Fibroblast of peridontal ligament (primary cell): ENCODE measurements at regions not wholly inside any gene's neighbourhood (a gene's known extent, or its start where the extent isn't known, plus 50 kb on each side); places are given as distances from the start of the nearest gene placed in this dataset.

Experiments
- DNase-seq: peaks from one replicate; pipeline ENCODE4 v3.0.0-alpha.2; 2010; ENCODE audit errors: extremely low read depth

DNA sequence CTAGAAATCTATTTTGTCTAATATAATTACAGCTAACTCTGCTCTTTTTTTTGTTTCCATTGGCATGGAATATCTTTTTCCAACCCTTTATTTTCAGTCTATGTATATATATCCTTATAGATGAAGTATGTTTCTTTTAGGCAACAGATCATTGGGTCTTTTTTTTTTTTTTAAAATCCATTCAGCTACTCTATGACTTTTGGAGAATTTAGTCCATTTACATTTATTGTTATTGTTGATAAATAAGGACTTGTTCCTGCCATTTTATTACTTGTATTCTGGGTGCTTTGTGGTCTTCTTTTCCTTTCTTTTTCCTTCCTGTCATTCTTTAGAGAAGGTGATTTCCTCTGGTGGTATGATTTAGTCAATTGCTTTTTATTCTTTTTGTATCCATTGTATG lies 296.8 kb downstream of the SMARCA2 start:
- DNase-seq = no peak

DNA sequence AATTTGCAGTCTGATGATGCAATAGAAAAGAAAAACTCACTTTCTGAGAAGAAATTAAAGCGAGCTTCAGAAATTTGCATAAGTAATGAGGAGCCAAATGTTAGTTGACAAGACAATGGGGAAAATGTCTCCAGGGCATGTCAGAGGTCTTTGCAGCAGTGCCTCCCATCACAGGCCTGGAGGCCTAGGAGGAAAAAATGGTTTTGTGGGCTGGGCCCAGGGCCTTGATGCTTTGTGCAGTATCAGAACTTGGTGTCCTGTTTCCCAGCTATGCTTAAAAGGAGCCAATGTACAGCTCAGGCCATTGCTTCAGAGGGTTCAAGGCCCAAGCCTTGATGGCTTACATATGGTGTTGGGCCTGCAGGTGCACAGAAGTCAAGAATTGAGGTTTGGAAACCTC lies 298.4 kb downstream of the SMARCA2 start:
- DNase-seq = no peak

DNA sequence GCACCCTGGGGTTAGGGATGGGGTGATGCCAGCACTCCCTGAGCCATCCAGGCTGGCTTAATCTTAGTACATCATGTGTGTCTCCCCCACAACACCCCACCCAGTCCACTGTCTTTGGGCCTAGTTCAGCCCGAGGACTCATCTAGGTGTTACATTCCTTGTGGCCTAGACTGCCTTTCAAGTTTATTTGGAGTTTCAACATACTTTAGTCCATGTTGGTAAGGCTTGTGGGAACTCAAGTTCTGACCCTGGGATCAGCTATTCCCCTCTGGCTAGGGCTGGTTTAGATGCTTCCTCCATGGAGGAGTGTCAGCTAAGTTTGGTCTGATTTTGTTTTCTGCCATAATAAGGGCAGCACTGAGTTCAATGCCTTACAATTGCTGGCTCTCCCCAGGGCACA lies 302.4 kb downstream of the SMARCA2 start:
- DNase-seq = no peak

DNA sequence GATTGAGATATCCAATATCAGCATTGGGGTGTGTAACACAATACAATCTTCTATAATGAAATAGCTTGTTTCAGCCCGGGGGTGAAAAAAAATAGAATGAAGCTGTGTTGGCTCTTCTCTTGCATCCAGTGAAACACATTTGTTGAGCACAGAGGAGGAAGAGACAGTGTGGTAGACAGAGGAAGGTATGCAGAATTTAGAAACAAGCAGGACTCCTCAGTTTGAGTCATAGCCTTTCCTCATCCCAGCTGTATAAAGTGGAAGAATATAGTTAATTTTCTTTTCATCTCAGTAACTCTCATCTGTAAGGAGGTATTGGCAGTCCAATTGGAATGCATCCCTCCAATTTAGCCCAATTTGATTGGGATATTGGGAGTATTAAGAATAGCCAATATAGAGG lies 302.2 kb upstream of the VLDLR start:
- no peak for DNase-seq

DNA sequence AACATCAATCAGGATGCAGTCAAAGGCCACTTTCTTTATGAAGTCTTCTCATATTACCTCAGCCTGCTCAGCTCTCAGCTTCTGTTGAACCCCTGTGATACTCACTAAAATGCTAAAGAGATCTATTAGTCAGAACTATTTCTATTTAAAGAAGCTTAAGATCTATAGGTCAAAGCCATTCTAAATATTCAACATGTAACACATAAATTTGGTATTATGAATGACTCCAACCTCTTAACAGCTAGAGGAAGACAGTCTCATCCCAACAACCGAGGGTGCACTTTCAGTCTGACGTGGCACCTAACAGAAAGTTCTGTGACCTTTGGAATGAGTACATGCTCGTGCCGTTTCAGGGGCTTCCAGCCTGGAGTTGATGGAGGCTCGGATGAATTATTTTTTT lies 301.5 kb upstream of the VLDLR start:
- DNase-seq = no peak

DNA sequence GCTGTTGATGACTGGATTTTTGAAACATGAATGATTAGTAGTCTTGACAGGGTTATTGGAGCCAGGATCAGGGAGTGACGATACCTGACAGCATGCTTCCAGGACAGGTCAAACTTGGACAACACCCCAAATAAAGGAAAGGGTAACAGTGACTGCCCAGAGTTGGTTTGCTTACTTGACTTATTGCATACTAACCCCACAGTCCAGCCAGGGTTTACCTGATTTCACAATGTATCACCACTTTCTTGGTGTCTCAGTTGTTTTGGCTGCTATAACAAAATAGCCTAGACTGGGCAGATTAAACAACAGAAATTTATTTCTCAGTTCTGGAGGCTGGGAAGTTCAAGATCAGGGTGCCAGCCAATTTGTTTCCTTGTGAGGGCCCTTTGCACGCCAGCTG lies 301.0 kb upstream of the VLDLR start:
- DNase-seq = no peak

DNA sequence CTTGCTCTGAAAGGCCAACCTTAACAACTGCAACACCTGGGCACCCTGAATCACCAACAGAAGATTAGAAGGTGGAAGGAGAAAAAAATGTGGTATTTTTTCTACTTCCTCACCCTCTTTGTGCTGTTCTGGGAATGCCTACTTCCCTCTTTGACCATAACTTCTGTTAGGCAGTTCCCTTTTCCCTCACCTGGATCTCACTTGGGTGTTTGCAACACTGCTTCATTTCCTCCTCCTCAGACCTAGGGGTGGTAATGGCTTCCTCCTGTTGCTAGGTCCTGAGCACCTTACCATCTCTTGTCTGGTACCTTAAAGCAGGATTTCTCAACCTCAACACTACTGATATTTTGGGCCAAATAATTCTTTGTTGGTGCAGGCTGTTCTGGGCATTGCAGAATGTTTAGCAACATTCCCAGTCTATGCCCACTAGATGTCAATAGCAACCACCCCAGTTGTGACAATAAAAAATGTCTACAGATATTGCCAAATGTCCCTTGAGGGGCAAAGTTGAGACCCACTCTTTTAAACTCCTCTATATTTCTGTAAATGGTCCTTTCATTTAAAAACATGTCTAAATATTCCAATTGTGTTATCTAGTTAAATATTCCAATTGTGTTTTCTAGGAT lies 300.0 kb upstream of the VLDLR start:
- DNase-seq = no peak

DNA sequence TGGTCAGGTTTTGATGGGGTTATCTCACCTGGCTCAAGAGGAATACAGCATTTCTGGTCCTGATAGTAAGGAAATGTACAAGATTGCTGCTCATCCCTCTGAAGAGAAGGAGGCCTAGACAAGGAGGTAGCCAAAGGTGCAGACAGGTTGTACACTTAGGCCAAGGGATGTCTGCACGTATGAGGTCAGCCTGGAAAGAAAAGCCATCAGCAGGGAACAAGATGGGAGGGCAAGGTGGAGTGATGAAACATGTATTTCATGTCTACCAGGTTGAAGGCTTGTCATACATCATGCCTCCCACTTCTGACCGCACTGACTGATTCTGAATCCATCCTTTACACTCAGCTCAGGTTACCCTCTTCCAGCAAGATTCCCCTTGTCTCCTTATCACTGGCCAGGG lies 296.8 kb upstream of the VLDLR start:
- no peak for DNase-seq

DNA sequence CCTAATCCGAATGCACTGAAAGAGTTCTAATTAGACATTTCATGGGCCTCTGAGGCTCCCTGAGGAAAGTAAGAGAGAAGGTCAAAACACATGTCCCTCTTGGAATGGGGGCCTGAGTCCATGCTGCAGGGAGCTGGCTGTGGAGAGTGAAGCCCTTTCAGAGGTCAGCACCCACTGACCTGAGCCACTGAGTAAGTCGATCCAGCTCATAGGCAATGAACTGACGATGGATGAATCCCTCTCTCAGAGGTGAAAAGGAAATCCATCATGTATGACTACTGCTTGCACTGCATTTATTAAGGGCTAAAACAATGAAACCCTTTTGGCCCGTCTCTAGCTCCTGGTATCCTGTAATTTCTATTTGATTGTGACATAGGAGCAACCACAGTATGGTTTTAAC lies 288.9 kb upstream of the VLDLR start:
- DNase-seq = no peak

DNA sequence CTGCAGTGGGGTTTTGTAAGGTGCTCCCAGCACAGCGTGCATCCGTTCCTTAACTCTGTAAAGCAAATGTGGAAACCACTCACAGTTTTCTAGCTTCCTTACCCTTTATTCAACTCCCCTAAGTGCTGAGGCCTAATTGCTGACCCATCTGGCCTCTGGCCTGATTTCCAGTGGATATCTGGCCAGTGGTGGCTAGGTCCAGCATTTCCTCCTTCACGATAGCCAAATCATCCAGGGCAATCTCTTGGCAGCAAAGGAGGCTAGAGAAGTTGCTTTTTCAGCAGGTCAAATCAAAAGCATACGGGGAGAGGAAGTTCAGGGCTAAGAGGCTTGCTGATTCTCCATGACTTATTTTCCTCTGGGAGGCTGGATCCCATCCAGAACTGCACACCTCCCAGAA lies 286.3 kb upstream of the VLDLR start:
- DNase-seq = no peak

DNA sequence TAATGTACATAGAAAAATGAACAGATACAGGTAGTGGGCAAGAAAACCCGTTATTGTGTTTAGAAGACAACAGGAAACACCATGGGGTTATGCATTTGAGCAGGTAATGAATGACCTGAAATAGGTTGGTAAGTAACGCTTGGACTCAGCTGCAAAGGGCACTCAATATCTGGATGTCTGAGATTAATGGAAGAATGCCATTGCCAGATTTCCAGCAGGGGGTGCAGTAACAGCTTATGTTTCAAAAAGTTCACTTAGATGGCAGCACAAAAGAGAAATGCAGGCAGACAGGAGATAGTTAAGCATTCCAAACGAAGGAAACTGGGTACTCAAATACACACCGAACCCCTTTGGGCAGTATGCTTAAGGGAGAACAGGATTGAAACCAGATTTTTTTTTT lies 285.5 kb upstream of the VLDLR start:
- peak; percentile 10 for DNase-seq

DNA sequence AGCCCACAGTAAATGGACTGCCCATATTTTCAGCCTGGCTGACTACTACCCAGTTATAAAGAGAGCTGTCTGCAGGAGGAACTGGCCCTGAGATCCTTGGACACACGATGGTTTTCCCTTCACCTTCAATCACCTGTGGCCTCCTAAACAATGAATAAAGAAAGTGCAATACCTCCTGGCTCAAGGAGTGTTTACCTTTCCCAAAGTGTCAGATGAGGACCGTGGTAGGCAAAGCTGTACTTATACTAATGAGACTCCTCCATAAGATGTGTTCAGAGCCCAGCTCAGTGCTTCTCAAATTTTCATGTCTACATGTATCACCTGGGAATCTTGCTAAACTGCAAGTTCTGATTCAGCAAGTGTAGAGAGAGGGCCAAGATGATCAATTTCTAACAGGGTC lies 284.5 kb upstream of the VLDLR start:
- DNase-seq = no peak

DNA sequence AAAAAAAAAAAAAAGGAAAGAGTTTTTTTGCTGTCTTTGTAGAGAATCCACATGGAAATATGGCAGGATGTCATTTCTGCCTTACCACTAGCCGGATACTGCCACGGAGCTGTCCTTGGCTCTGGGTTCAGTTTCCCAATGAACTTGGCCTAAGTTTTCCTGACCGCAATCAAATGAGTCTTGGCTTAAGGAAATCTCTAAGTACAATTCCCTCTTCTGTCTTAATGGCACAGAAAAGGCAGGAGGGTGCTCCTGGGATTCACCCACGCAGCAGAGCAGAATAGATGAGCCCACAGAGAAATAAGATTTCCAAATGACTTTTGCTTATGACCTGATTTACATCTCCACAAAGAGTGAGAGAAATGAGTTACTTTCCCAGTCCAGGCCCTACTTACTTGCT lies 284.0 kb upstream of the VLDLR start:
- DNase-seq = no peak

DNA sequence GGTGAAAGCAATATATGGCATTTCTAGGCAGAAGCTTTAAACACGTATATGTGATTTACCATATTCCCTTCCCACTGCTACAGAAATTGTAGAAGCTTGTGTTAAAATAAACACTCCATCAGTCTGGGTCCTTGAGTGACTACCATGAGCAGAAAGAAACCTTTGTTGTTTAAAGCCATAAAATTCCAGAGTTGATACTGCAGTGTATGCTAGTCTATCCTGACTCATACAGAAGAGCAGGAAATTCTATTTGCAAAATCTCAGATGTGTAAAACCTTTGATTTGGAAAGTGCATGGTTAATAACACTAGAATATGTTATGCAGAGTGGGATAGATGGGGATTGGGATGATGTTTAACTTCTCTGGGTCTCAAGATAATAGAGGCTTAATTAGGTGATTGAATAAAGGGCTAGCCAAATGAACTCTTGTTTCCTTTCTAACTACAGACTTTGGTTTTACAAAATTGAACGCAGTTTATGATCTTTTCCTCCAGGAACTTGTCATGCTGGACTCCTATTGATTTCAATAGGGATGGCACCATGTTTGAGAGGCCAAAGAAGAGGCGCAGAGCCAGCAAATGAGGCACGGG lies 282.7 kb upstream of the VLDLR start:
- DNase-seq = no peak

DNA sequence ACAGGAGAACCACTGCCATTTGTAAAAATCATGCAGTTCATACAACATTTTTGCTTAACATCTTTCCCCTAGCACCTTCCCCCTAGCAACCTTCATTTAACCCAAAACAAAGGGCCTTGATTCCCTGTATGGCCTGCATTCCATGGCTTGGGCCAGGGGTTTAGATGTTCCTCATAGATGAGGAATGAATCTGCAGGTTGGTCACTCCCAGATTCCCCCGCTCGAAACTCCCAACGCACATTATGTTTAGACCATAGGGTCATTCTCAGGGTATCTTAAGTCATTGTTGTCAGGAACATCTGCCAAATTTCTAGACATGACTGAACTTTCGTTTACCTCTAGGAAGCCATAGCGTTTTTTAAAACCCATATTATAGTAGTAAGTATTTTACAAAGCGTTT lies 282.2 kb upstream of the VLDLR start:
- no peak for DNase-seq

DNA sequence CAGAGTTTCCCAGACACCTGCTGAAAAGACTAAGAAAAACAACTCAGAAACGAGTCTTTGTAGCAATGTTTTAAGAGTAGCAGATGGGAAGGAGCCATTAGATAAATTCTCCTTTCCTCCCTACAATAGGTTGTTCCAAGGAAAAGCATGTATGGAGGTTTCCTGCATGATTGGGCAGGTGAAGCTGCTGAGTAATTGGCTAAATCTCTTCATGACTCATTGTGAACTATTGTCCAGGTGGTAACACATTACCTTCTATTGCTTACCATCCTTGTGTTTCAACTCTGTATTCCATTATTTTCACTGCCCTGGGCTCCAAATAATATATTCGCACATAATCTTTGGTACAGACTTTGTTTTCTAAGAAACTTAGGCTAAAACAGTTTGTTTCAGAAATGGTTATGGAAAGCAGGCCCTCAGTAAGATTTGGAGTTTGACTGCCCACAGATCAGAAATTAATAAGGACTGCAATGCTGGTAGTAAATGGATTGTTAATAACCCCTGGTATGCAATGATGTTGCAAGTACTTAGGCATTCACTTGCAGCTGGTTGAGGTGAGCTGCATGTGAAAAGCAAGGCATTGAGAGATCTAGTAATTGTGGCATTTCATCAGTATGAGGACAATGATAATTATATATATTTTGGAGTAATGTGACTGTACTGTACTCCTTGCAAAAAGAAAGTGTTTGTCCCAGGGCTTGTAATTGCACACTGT lies 281.4 kb upstream of the VLDLR start:
- DNase-seq = no peak

DNA sequence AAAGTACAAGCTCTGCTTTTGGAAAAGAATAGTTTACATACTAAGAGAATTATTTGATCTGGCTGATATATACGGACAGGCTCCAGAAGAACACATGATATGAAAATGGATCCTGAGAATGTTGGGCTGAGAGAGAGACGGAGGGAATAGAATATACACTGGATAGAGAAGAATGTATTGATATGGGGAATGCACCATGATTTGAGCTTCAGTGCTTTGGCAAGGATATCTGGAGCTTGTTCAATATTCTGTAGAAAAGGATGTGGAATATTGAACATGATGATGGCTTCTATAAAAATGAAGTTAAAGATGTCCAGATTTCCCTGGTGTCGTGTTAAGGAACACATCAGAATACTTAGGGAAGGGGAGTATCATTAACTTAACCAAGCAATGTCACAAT lies 280.5 kb upstream of the VLDLR start:
- no peak for DNase-seq

DNA sequence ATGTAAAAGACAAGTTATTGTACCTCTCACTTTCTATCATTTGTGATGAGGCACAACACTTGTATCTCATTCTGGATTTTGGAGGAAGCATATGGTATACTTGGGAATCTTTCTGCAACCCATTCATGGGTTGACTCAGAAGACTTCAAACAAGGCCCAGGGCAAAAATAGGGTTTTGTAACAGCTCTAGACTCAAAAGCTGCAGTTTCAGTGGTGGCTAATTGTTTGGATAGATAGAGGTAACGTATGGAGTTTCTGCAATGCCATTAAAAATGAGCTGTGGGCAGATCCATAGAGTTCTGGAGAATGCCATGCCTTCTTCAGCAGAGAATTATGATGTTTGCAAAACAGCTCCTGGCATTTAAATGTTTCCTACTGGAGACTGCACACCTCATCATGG lies 279.6 kb upstream of the VLDLR start:
- DNase-seq = no peak

DNA sequence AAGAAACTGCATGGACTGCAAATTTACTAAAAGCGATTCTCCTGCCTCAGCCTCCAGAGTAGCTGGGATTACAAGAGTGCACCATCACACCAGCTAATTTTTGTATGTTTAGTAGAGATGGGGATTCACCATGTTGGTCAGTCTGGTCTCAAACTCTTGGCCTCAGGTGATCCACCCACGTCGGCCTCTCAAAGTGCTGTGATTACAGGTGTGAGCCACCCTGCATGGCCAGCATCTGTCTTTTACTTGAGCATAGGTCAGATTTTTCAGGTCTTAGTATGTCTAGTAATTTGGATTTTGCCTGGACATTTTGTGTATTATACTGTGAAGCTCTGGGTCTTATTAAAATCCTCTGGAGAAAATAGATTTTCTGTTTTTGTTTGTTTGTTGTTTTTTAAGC lies 277.8 kb upstream of the VLDLR start:
- no peak for DNase-seq

DNA sequence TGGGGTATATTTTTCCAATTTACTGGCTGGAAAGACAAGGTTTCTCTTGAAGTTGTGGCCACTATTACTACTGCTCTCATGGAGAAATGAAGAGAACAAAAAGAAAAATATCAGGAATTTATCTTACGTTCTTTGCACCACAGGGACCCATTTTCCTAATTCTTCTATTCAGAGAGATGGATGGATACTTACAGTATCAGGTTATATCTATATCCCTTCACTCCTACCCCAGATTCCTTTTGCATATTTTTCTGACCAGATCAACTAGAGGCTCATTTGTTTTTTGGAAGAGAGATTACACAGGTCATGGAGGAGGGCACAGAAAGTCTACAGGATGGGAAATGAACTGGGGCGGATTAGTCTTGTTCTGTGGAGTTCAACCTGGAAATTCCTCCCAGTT lies 277.2 kb upstream of the VLDLR start:
- no peak for DNase-seq

DNA sequence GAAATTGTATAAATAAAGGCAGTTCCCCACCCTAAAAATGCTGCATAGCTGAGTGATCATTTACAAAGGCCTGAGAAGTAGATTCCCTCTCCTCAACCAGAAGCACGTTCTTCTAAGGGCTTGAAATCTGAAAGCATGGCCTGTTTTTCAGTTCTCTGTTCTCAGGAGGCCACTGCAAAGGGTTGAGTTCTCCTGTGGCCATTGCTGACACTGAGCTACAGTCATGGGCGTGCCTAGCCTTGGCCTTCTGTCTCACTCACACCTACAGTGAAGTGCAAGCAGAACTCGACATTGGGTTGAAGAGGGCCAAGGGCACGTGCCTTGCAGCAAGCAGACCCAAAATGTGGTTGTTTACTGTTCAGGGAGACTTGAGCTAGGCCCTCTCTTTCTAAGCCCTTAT lies 276.6 kb upstream of the VLDLR start:
- DNase-seq = no peak

DNA sequence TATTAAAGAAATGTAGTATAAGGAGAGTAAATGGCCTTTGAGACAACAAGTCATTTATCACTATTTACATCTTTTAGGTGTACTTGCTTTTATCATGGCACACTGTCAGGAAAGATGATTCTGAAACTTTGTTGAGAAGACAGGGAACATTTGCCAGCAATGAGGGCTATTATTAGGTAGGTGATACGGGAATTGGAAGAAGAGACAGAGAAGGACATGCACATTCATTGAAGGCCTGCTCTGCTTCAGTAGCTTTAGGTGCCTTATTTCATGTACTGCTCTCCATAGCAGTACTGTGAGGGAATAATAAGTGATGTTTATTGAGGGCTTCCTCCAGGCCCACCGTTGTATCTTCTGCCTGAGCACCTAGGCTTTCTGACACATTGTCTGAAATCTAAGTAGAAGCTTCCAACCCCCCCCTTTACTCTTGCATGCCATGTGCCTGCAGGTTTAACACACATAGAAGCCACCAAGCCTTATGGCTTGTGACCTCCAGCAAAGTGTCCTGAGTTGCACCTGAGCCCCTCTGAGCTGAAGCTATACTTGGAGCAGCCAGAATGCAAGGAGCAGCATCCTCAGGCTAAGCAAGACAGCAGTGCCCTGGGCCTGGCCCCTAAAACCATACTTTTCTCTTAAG lies 275.2 kb upstream of the VLDLR start:
- no peak for DNase-seq

DNA sequence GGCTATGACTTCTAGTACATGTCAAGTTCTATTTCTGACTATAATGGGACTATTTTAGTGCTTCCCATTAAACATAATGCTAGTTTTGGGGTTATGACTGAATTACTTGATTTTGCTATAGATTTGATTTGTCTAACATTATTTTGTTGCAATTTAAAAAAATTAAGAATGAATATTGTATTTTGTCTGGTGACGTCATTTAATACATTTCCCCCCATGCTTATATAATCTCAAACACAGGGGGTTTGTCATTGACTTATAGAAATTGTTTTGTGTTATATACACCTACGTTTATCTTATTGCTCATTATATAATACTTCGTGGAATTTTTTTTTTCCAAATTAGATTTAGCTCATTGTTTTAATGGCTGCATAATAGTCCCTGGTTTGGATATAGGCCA lies 270.3 kb upstream of the VLDLR start:
- no peak for DNase-seq
